ENCODE measurements at regions not wholly inside any gene's neighbourhood (a gene's known extent, or its start where the extent isn't known, plus 50 kb on each side); places are given as distances from the start of the nearest gene placed in this dataset.

GRCh38 chr10:36331121-36331520 lies 689.0 kb upstream of the FZD8 start:
- no peaks in the 10 kb centered on the region for H3K27me3 ChIP-seq (ENCODE audit: insufficient read depth, low read length)
- DNase-seq (ENCODE audit: insufficient read length, low spot score, missing footprints), result no peak
- H3K4me2 ChIP-seq (ENCODE audit: insufficient read depth, low read length), result no peak overlapping the region
- H3K79me2 ChIP-seq (ENCODE audit: insufficient read depth, low read length), result no peaks in the 10 kb centered on the region
- no peaks in the 10 kb centered on the region for H3K36me3 ChIP-seq (ENCODE audit: insufficient read depth, low read length)
- H3K4me1 ChIP-seq (ENCODE audit: insufficient read depth, low read length), result peaks cover 4% of the 10 kb centered on the region
- no peak for TF ChIP-seq CTCF (IDR thresholded peaks at IDR 0.05; ENCODE audit: extremely low read depth, low read depth, low read length)
- no peaks in the 10 kb centered on the region for H4K20me1 ChIP-seq (ENCODE audit: insufficient read depth, low read length)
- no peaks in the 10 kb centered on the region for H3K9me3 ChIP-seq (ENCODE audit: low read depth, low read length)
- no peak overlapping the region for H2AFZ ChIP-seq (ENCODE audit: low read length)
- H3K27ac ChIP-seq (ENCODE audit: low read depth, low read length), result no peak overlapping the region
- H3K4me3 ChIP-seq (ENCODE audit: insufficient read depth, low read length), result no peak overlapping the region

- DNase-seq (ENCODE audit: insufficient read length, low spot score, missing footprints), result no peak
- H3K4me1 ChIP-seq (ENCODE audit: insufficient read depth, low read length), result no peaks in the 10 kb centered on the region
- no peaks in the 10 kb centered on the region for H3K79me2 ChIP-seq (ENCODE audit: insufficient read depth, low read length)
- no peaks in the 10 kb centered on the region for H4K20me1 ChIP-seq (ENCODE audit: insufficient read depth, low read length)
- TF ChIP-seq CTCF (IDR thresholded peaks at IDR 0.05; ENCODE audit: extremely low read depth, low read depth, low read length), result no peak
- H3K36me3 ChIP-seq (ENCODE audit: insufficient read depth, low read length), result no peaks in the 10 kb centered on the region
- no peak overlapping the region for H3K4me2 ChIP-seq (ENCODE audit: insufficient read depth, low read length)
- H3K27me3 ChIP-seq (ENCODE audit: insufficient read depth, low read length), result no peaks in the 10 kb centered on the region
- no peak overlapping the region for H2AFZ ChIP-seq (ENCODE audit: low read length)
- H3K27ac ChIP-seq (ENCODE audit: low read depth, low read length), result no peak overlapping the region
- no peaks in the 10 kb centered on the region for H3K9me3 ChIP-seq (ENCODE audit: low read depth, low read length)
- H3K4me3 ChIP-seq (ENCODE audit: insufficient read depth, low read length), result no peak overlapping the region
Observed at GRCh38 chr10:36325815-36326214, 683.7 kb upstream of the FZD8 start.

- Histone ChIP-seq H3K27me3 (ENCODE audit: insufficient read depth, low read length) (no peaks in the 10 kb centered on the region), H3K79me2 (ENCODE audit: insufficient read depth, low read length) (no peaks in the 10 kb centered on the region), H2AFZ (ENCODE audit: low read length) (no peak overlapping the region), H3K4me1 (ENCODE audit: insufficient read depth, low read length) (no peaks in the 10 kb centered on the region), H3K36me3 (ENCODE audit: insufficient read depth, low read length) (no peaks in the 10 kb centered on the region), H3K4me2 (ENCODE audit: insufficient read depth, low read length) (no peak overlapping the region), H3K4me3 (ENCODE audit: insufficient read depth, low read length) (no peak overlapping the region), H3K9me3 (ENCODE audit: low read depth, low read length) (no peaks in the 10 kb centered on the region), H4K20me1 (ENCODE audit: insufficient read depth, low read length) (no peaks in the 10 kb centered on the region), H3K27ac (ENCODE audit: low read depth, low read length) (no peak overlapping the region)
- DNase-seq (ENCODE audit: insufficient read length, low spot score, missing footprints), result peak; percentile 14
- TF ChIP-seq CTCF (IDR thresholded peaks at IDR 0.05; ENCODE audit: extremely low read depth, low read depth, low read length), result no peak
Observed at GRCh38 chr10:36324831-36325230, 682.7 kb upstream of the FZD8 start.

- DNase-seq (ENCODE audit: insufficient read length, low spot score, missing footprints), result no peak
- no peak for TF ChIP-seq CTCF (IDR thresholded peaks at IDR 0.05; ENCODE audit: extremely low read depth, low read depth, low read length)
- Histone ChIP-seq H3K4me2 (ENCODE audit: insufficient read depth, low read length) (no peak overlapping the region), H3K4me1 (ENCODE audit: insufficient read depth, low read length) (no peaks in the 10 kb centered on the region), H4K20me1 (ENCODE audit: insufficient read depth, low read length) (no peaks in the 10 kb centered on the region), H2AFZ (ENCODE audit: low read length) (no peak overlapping the region), H3K4me3 (ENCODE audit: insufficient read depth, low read length) (no peak overlapping the region), H3K36me3 (ENCODE audit: insufficient read depth, low read length) (no peaks in the 10 kb centered on the region), H3K27ac (ENCODE audit: low read depth, low read length) (no peak overlapping the region), H3K79me2 (ENCODE audit: insufficient read depth, low read length) (no peaks in the 10 kb centered on the region), H3K27me3 (ENCODE audit: insufficient read depth, low read length) (no peaks in the 10 kb centered on the region), H3K9me3 (ENCODE audit: low read depth, low read length) (no peaks in the 10 kb centered on the region)
Observed at GRCh38 chr10:36313142-36313541, 671.0 kb upstream of the FZD8 start.

All from osteoblast (primary cell).